ENCODE measurements at regions not wholly inside any gene's neighbourhood (a gene's known extent, or its start where the extent isn't known, plus 50 kb on each side); places are given as distances from the start of the nearest gene placed in this dataset.

GRCh38 chr13:62126400-62126799, 710.8 kb upstream of the PCDH20 start:
- TF ChIP-seq, protein P1, sequence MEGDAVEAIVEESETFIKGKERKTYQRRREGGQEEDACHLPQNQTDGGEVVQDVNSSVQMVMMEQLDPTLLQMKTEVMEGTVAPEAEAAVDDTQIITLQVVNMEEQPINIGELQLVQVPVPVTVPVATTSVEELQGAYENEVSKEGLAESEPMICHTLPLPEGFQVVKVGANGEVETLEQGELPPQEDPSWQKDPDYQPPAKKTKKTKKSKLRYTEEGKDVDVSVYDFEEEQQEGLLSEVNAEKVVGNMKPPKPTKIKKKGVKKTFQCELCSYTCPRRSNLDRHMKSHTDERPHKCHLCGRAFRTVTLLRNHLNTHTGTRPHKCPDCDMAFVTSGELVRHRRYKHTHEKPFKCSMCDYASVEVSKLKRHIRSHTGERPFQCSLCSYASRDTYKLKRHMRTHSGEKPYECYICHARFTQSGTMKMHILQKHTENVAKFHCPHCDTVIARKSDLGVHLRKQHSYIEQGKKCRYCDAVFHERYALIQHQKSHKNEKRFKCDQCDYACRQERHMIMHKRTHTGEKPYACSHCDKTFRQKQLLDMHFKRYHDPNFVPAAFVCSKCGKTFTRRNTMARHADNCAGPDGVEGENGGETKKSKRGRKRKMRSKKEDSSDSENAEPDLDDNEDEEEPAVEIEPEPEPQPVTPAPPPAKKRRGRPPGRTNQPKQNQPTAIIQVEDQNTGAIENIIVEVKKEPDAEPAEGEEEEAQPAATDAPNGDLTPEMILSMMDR (CRISPR knock-in tag; IDR thresholded peaks at IDR 0.05): no peak
- TF ChIP-seq EP300 (IDR thresholded peaks at IDR 0.05; ENCODE audit: low read depth in 2 of 2, low read length in 2 of 2): no peak
- TF ChIP-seq EP300 (CRISPR knock-in tag; IDR thresholded peaks at IDR 0.05; ENCODE audit: borderline replicate concordance): no peak
- TF ChIP-seq, protein P2, sequence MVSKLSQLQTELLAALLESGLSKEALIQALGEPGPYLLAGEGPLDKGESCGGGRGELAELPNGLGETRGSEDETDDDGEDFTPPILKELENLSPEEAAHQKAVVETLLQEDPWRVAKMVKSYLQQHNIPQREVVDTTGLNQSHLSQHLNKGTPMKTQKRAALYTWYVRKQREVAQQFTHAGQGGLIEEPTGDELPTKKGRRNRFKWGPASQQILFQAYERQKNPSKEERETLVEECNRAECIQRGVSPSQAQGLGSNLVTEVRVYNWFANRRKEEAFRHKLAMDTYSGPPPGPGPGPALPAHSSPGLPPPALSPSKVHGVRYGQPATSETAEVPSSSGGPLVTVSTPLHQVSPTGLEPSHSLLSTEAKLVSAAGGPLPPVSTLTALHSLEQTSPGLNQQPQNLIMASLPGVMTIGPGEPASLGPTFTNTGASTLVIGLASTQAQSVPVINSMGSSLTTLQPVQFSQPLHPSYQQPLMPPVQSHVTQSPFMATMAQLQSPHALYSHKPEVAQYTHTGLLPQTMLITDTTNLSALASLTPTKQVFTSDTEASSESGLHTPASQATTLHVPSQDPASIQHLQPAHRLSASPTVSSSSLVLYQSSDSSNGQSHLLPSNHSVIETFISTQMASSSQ (IDR thresholded peaks at IDR 0.05; ENCODE audit: low read depth): no peak
- TF ChIP-seq, protein P2 (CRISPR knock-in tag; IDR thresholded peaks at IDR 0.05; ENCODE audit: borderline replicate concordance): no peak
- TF ChIP-seq FOXK1 (CRISPR knock-in tag; IDR thresholded peaks at IDR 0.05; ENCODE audit: borderline replicate concordance, low read depth): no peak
- no peak for TF ChIP-seq POLR2A (IDR thresholded peaks at IDR 0.05; ENCODE audit: insufficient read depth in 1 of 2, low read depth in 2 of 2, low read length in 2 of 2)
- TF ChIP-seq ZFP82 (CRISPR knock-in tag; IDR thresholded peaks at IDR 0.05; ENCODE audit: borderline replicate concordance): no peak
- TF ChIP-seq FOXK2 (IDR thresholded peaks at IDR 0.05): no peak
- TF ChIP-seq RNF2 (conservative IDR thresholded peaks at IDR 0.05; ENCODE audit: low read depth): no peak
- TF ChIP-seq NCOA1 (CRISPR knock-in tag; IDR thresholded peaks at IDR 0.05): no peak
